IMR-90 (cell line): ENCODE measurements at regions not wholly inside any gene's neighbourhood (a gene's known extent, or its start where the extent isn't known, plus 50 kb on each side); places are given as distances from the start of the nearest gene placed in this dataset.

ENCODE experiments used
- ATAC-seq: fragments of 200-7000 bp; cut with Tn5 transposase; 2 replicates; pipeline ENCODE4 v1.9.1; 2020; ENCODE audit warnings: low read depth, mild to moderate bottlenecking, moderate library complexity
- BruUV-seq: library from RNA; stranded (reverse); fragments of 400-500 nt; replicated peaks from 2 replicates; lab custom pipeline; 2021; lab: Mats Ljungman, UMichigan
- CTCF ChIA-PET: fragments of 300-600 bp; formaldehyde crosslinking; extraction: SDS; loops from one replicate; lab custom pipeline; 2021; ENCODE audit warnings: antibody characterized with exemption; lab: Yijun Ruan, JAX
- POLR2A ChIA-PET: fragments of 300-600 bp; sonication (Branson Sonifier 250); formaldehyde crosslinking; loops from one replicate; lab custom pipeline; 2022; ENCODE audit warnings: antibody characterized with exemption; ENCODE audit not compliant: unreplicated experiment; lab: Charles Lee
- DNase-seq: peaks from one replicate; pipeline ENCODE4 v3.0.0; 2013
- H2AFZ ChIP-seq: replicated peaks from 2 replicates; pipeline ENCODE3; 2013; ENCODE audit warnings: low read length, mild to moderate bottlenecking; ENCODE audit not compliant: poor library complexity
- H2AK5ac ChIP-seq: 2 replicates; pipeline ENCODE4 v1.6.1; 2013; ENCODE audit warnings: low read depth, low read length, inconsistent platforms
- H2AK9ac ChIP-seq: replicated peaks from 2 replicates; pipeline ENCODE3; 2013; ENCODE audit warnings: mild to moderate bottlenecking, low read depth, low read length, moderate library complexity; ENCODE audit not compliant: poor library complexity
- H2BK120ac ChIP-seq: 2 replicates; pipeline ENCODE4 v1.6.1; 2013; ENCODE audit warnings: low read depth, low read length, inconsistent platforms
- H2BK15ac ChIP-seq: 3 replicates; pipeline ENCODE4 v1.6.1; 2013; ENCODE audit warnings: low read depth, low read length, inconsistent platforms
- H2BK20ac ChIP-seq: 2 replicates; pipeline ENCODE4 v1.6.1; 2013; ENCODE audit warnings: low read depth, mild to moderate bottlenecking, inconsistent platforms, low read length, moderate library complexity
- H2BK5ac ChIP-seq: 2 replicates; pipeline ENCODE4 v1.6.1; 2013; ENCODE audit warnings: mild to moderate bottlenecking, low read depth, low read length, inconsistent platforms; ENCODE audit not compliant: poor library complexity, severe bottlenecking
- H3K14ac ChIP-seq: replicated peaks from 2 replicates; pipeline ENCODE4 v1.6.1; 2013; ENCODE audit warnings: low read depth, low read length, inconsistent platforms
- H3K18ac ChIP-seq: 2 replicates; pipeline ENCODE4 v1.6.1; 2013; ENCODE audit warnings: low read depth, low read length, control low read depth
- H3K23ac ChIP-seq: 2 replicates; pipeline ENCODE4 v1.6.1; 2013; ENCODE audit warnings: low read depth, low read length, inconsistent platforms
- H3K27ac ChIP-seq: 2 replicates; pipeline ENCODE4 v1.5.1; 2013; ENCODE audit warnings: mild to moderate bottlenecking, control low read depth, low read length; ENCODE audit not compliant: insufficient read depth
- H3K27me3 ChIP-seq: 2 replicates; pipeline ENCODE4 v1.6.1; 2013; ENCODE audit warnings: low read length; ENCODE audit not compliant: control insufficient read depth, insufficient read depth
- H3K36me3 ChIP-seq: 2 replicates; pipeline ENCODE4 v1.6.1; 2013; ENCODE audit warnings: low read length, mixed read lengths; ENCODE audit not compliant: control insufficient read depth, insufficient read depth
- H3K4ac ChIP-seq: 2 replicates; pipeline ENCODE4 v1.6.1; 2013; ENCODE audit warnings: low read depth, low read length, inconsistent platforms
- H3K4me1 ChIP-seq: 2 replicates; pipeline ENCODE4 v1.6.1; 2013; ENCODE audit warnings: low read length, mixed read lengths; ENCODE audit not compliant: control insufficient read depth, insufficient read depth
- H3K4me2 ChIP-seq: 2 replicates; pipeline ENCODE4 v1.6.1; 2013; ENCODE audit warnings: low read depth, mild to moderate bottlenecking, control low read depth, low read length, moderate library complexity
- H3K4me3 ChIP-seq: 2 replicates; pipeline ENCODE4 v1.5.1; 2013; ENCODE audit warnings: low read depth, mild to moderate bottlenecking, control low read depth, low read length, moderate library complexity; ENCODE audit not compliant: insufficient read depth
- H3K56ac ChIP-seq: 2 replicates; pipeline ENCODE4 v1.6.1; 2013; ENCODE audit warnings: low read length, inconsistent platforms; ENCODE audit not compliant: insufficient read depth; ENCODE audit errors: extremely low read depth
- H3K79me1 ChIP-seq, 2 experiments: 2 replicates each; pipeline ENCODE4 v1.6.1; 2013; ENCODE audit warnings: low read length in 2 of 2, inconsistent platforms in 1 of 2, low read depth in 1 of 2
- H3K9ac ChIP-seq: 2 replicates; pipeline ENCODE4 v1.6.1; 2013; ENCODE audit warnings: low read depth, low read length, control low read depth
- H3K9me1 ChIP-seq: 2 replicates; pipeline ENCODE4 v1.6.1; 2013; ENCODE audit warnings: low read length, inconsistent platforms; ENCODE audit not compliant: insufficient read depth
- H3K9me3 ChIP-seq: 2 replicates; pipeline ENCODE4 v1.6.1; 2013; ENCODE audit warnings: low read length; ENCODE audit not compliant: control insufficient read depth, insufficient read depth
- H4K20me1 ChIP-seq: 2 replicates; pipeline ENCODE4 v1.6.1; 2013; ENCODE audit warnings: low read length, inconsistent platforms; ENCODE audit not compliant: insufficient read depth
- H4K5ac ChIP-seq: 2 replicates; pipeline ENCODE4 v1.6.1; 2013; ENCODE audit warnings: mild to moderate bottlenecking, low read depth, low read length, control low read depth
- H4K8ac ChIP-seq, 2 experiments: 2 replicates each; pipeline ENCODE4 v1.6.1; 2013; ENCODE audit warnings: low read depth in 2 of 2, low read length in 2 of 2, control low read depth in 1 of 2, inconsistent platforms in 1 of 2
- H4K91ac ChIP-seq: 2 replicates; pipeline ENCODE4 v1.6.1; 2013; ENCODE audit warnings: low read depth, low read length, inconsistent platforms; ENCODE audit not compliant: insufficient read depth
- CHD1 ChIP-seq: IDR thresholded peaks from 2 replicates; pipeline ENCODE4 v1.6.1; 2012; ENCODE audit warnings: low read depth, low read length, improper control_type of control experiment
- FOS ChIP-seq: fragments of 150-350 bp; IDR thresholded peaks from 2 replicates; pipeline ENCODE4 v1.6.1; 2016; ENCODE audit warnings: low read depth, low read length
- MAZ ChIP-seq: IDR thresholded peaks from 2 replicates; pipeline ENCODE4 v1.6.1; 2012; ENCODE audit warnings: low read depth, mild to moderate bottlenecking, low read length, improper control_type of control experiment, moderate library complexity, borderline replicate concordance
- RFX5 ChIP-seq: IDR thresholded peaks from 2 replicates; pipeline ENCODE4 v1.8.0; 2012; ENCODE audit warnings: low read depth, mild to moderate bottlenecking, low read length, moderate library complexity
- WGBS, 2 experiments: methylation state at CpG; one replicate each; pipeline versions ENCODE4 v1.1.5 to v1.1.7; 2013; ENCODE audit warnings: missing lambda C conversion rate in 2 of 2; ENCODE audit not compliant: insufficient read length in 1 of 2; ENCODE audit errors: extremely low coverage in 2 of 2; 5-methylcytosine and 5-hydroxymethylcytosine counted together
- dilution Hi-C: fragments of 300-500 bp; cut with HindIII; formaldehyde crosslinking; loops from one replicate; pipeline ENCODE4 v1.14.3; 2018; ENCODE audit warnings: low sequenced_read_pairs; ENCODE audit not compliant: unreplicated experiment
- in situ Hi-C: fragments of 300-500 bp; cut with MboI; formaldehyde crosslinking; loops from 3 replicates; pipeline ENCODE4 v1.14.3; 2019; ENCODE audit warnings: low sequenced_read_pairs, inconsistent platforms, mixed read lengths
- intact Hi-C: fragments of 100-400 bp; cut with micrococcal nuclease; formaldehyde crosslinking; loops from 2 replicates; pipeline ENCODE4 v1.10.0; 2022

DNA sequence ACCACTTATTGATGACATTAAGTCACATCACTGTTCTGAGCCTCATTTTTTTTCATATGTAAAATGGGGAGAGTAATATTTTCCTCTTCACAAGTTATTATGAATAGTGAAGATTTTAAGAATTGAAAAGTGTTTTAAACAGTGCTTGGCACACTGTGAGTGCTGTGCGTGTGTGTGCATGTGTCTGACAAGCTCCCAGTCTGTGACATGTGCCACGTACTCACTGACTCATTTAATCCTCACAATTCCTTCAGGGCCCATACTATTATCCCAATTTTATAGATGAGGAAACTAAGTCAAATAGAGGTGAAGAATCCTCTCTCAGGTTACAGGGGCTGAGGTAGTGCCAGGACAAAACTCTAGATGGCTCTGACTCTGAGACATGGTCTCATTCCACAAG, 114.1 kb upstream of the NWD2 start:
- no peak overlapping the region for H3K9ac ChIP-seq
- no peak overlapping the region for H2BK5ac ChIP-seq
- H3K9me3 ChIP-seq: peaks cover 5% of the 10 kb centered on the region; the same call in 1 of the 2 replicates
- H2AK5ac ChIP-seq: no peak overlapping the region
- no peaks in the 10 kb centered on the region for H3K4me1 ChIP-seq
- H3K18ac ChIP-seq: no peak overlapping the region
- no peak overlapping the region for H4K5ac ChIP-seq
- no peak overlapping the region for H4K91ac ChIP-seq
- no peaks in the 10 kb centered on the region for H3K9me1 ChIP-seq
- no peak overlapping the region for H3K56ac ChIP-seq
- dilution Hi-C loops: no loop called here
- H3K27ac ChIP-seq: no peak overlapping the region
- no peak overlapping the region for H3K4ac ChIP-seq
- H2BK120ac ChIP-seq: no peak overlapping the region
- no peaks in the 10 kb centered on the region for H3K36me3 ChIP-seq
- H4K20me1 ChIP-seq: no peaks in the 10 kb centered on the region
- in situ Hi-C loops: no loop called here
- DNase-seq (no peak), ATAC-seq (no peak)
- no TSS peak for BruUV-seq
- TF ChIP-seq CHD1 (no peak), RFX5 (no peak), MAZ (no peak), FOS (no peak)
- no peak overlapping the region for H2AK9ac ChIP-seq
- H2BK15ac ChIP-seq: no peak overlapping the region
- no peak overlapping the region for H2BK20ac ChIP-seq
- ChIA-PET CTCF (no interaction called here), POLR2A (interaction anchor here (0.6 kb wide), 1 partner anchor 15 kb away, joined by 5 read pairs; no protein-coding TSS in a partner anchor)
- H3K14ac ChIP-seq: no peak overlapping the region
- H3K4me3 ChIP-seq: no peak overlapping the region
- H3K4me2 ChIP-seq: no peak overlapping the region
- intact Hi-C loops: no loop called here
- H3K23ac ChIP-seq: no peak overlapping the region
- no CpG with 5 or more reads among the region's 2 CpGs for WGBS, 2 experiments
- H2AFZ ChIP-seq: no peak overlapping the region
- no peaks in the 10 kb centered on the region for H3K27me3 ChIP-seq
- no peak overlapping the region for H4K8ac ChIP-seq
- H3K79me1 ChIP-seq: no peaks in the 10 kb centered on the region
